Breast epithelium (tissue), 3 donors: ENCODE measurements at regions not wholly inside any gene's neighbourhood (a gene's known extent, or its start where the extent isn't known, plus 50 kb on each side); places are given as distances from the start of the nearest gene placed in this dataset.

Experiments
- CTCF ChIP-seq, 3 donors: fragments of 450-650 bp; IDR thresholded peaks; one replicate each; pipeline ENCODE4 v1.5.1; 2016 to 2017; ENCODE audit warnings: antibody characterized with exemption in 3 of 3, mild to moderate bottlenecking in 3 of 3, moderate library complexity in 3 of 3
- POLR2A ChIP-seq: fragments of 450-650 bp; IDR thresholded peaks from one replicate; pipeline ENCODE4 v1.6.1; 2016; ENCODE audit warnings: antibody characterized with exemption, mild to moderate bottlenecking, moderate library complexity
- POLR2AphosphoS5 ChIP-seq, 3 donors: sonication (generic); formaldehyde crosslinking; IDR thresholded peaks; one replicate each; pipeline ENCODE4 v1.6.1; 2017; ENCODE audit warnings: antibody characterized with exemption in 3 of 3

- TF ChIP-seq CTCF (IDR thresholded peaks at IDR 0.05) = no peak
- TF ChIP-seq POLR2AphosphoS5 (IDR thresholded peaks at IDR 0.05) = no peak
- no peak for TF ChIP-seq POLR2A
These were observed 380.3 kb upstream of the JARID2 start for GRCh38 chr6:14865531-14866100.
